Nephron progenitor cell (in vitro differentiated cells): ENCODE measurements at regions not wholly inside any gene's neighbourhood (a gene's known extent, or its start where the extent isn't known, plus 50 kb on each side); places are given as distances from the start of the nearest gene placed in this dataset.

ENCODE experiments used
- DNase-seq: peaks from one replicate; pipeline ENCODE4 v3.0.0; 2021
- H3K27ac Mint-ChIP-seq: 2 replicates; pipeline ENCODE4 v1.8.0; 2021; ENCODE audit warnings: mild to moderate bottlenecking, moderate library complexity, mixed read lengths
- H3K27me3 Mint-ChIP-seq: 2 replicates; pipeline ENCODE4 v1.8.0; 2021; ENCODE audit warnings: mild to moderate bottlenecking, low read depth, mixed read lengths; ENCODE audit not compliant: poor library complexity
- H3K36me3 Mint-ChIP-seq: 2 replicates; pipeline ENCODE4 v1.8.0; 2021; ENCODE audit warnings: low read depth, mixed read lengths
- H3K4me1 Mint-ChIP-seq: 2 replicates; pipeline ENCODE4 v1.8.0; 2021; ENCODE audit warnings: mixed read lengths
- H3K4me3 Mint-ChIP-seq: 2 replicates; pipeline ENCODE4 v1.8.0; 2021; ENCODE audit warnings: mild to moderate bottlenecking, moderate library complexity, mixed read lengths
- H3K9me3 Mint-ChIP-seq: 2 replicates; pipeline ENCODE4 v1.8.0; 2021; ENCODE audit warnings: mild to moderate bottlenecking, moderate library complexity, mixed read lengths
- CTCF ChIP-seq: fragments of 200-600 bp; sonication (generic); IDR thresholded peaks from 2 replicates; pipeline ENCODE4 v1.5.0; 2021; ENCODE audit warnings: antibody characterized with exemption

DNA sequence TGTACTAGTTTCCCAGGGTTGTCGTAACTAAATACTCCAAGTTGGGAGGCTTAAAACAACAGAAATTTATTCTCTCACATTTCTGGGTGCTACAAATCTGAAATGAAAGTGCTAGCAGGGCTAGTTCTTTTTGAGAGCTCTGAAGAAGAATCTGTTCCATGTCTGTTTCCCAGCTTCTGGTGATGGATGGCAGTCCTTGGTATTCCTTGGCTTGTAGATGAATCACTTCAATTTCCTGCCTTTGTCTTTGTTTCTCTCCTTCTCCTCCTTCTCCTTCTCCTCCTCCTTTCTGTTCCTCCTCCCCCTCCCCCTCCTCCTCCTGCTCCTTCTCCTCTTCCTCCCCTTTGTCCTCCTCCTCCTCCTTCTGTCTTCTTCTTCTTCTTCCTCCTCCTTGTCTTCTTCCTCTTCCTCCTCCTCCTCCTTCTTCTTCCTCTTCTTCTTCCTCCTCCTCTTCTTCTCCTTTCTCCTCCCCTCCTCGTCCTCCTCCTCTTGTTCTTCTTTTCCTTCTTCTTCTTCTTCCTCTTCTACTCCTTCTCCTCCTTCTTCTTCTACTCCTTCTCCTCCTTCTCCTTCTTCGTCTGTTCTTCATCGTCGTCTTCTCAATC is 104.7 kb upstream of the ANKRD55 start:
- H3K4me1 Mint-ChIP-seq: peaks cover 9% of the 10 kb centered on the region
- H3K36me3 Mint-ChIP-seq: peaks cover 22% of the 10 kb centered on the region
- no peak overlapping the region for H3K4me3 Mint-ChIP-seq
- no peak for TF ChIP-seq CTCF
- peak overlapping the region; percentile 39 for H3K27ac Mint-ChIP-seq
- peaks cover 71% of the 10 kb centered on the region for H3K9me3 Mint-ChIP-seq
- no peak for DNase-seq
- peaks cover 4% of the 10 kb centered on the region for H3K27me3 Mint-ChIP-seq

DNA sequence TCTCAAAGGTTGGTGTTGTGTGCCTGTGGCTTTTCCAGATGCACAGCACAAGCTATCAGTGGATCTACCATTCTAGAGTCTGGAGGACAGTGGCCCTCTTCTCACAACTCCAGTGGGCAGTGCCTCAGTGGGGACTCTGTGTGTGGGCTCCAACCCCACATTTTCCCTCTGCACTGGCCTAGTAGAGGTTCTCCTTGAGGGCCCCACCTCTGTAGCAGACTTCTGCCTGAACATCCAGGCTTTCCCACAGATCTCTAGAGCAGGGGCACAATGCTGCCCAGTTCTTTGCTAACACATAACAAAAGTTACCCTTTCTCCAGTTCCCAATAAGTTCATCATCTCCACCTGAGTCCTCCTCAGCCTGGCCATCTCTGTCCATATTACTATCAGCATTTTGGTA is 102.1 kb upstream of the ANKRD55 start:
- no peak for TF ChIP-seq CTCF
- Mint-ChIP-seq H3K27me3 (peaks cover 4% of the 10 kb centered on the region), H3K36me3 (peaks cover 22% of the 10 kb centered on the region), H3K9me3 (peaks cover 75% of the 10 kb centered on the region), H3K4me1 (peaks cover 18% of the 10 kb centered on the region), H3K27ac (no peak overlapping the region), H3K4me3 (no peak overlapping the region)
- DNase-seq: no peak

- peaks cover 14% of the 10 kb centered on the region for H3K36me3 Mint-ChIP-seq
- peaks cover 34% of the 10 kb centered on the region for H3K9me3 Mint-ChIP-seq
- peaks cover 26% of the 10 kb centered on the region for H3K4me1 Mint-ChIP-seq
- H3K4me3 Mint-ChIP-seq: no peak overlapping the region
- no peak overlapping the region for H3K27ac Mint-ChIP-seq
- DNase-seq: no peak
- H3K27me3 Mint-ChIP-seq: peaks cover 2% of the 10 kb centered on the region
- no peak for TF ChIP-seq CTCF
Observed at GRCh38 chr5:56330806-56331205, 97.7 kb upstream of the ANKRD55 start.

DNA sequence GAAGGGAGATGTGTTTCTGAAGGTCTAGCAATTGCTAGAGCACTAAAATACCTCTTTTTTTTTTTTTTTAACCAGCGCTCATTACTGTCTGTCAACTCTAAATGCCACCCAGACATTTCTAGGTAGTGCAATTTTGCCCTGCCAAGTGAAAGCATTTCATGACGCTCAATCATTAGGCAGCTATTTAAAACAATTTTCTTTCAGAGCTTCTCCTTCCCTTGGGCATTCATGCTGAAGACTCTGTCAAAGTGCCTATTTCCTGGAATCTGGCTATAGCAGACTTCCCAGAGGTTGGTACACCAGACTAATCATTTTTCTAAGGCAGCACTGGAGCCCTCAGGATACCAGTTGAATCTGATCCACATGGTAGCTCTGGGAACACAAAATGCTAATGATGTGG is 97.0 kb upstream of the ANKRD55 start:
- H3K4me1 Mint-ChIP-seq: peaks cover 32% of the 10 kb centered on the region
- H3K27ac Mint-ChIP-seq: no peak overlapping the region

GRCh38 chr5:56329652-56330051 is 96.5 kb upstream of the ANKRD55 start:
- DNase-seq: no peak
- H3K36me3 Mint-ChIP-seq: peaks cover 7% of the 10 kb centered on the region
- no peak for TF ChIP-seq CTCF
- H3K4me1 Mint-ChIP-seq: peaks cover 35% of the 10 kb centered on the region
- H3K27me3 Mint-ChIP-seq: peaks cover 2% of the 10 kb centered on the region
- no peak overlapping the region for H3K4me3 Mint-ChIP-seq
- peaks cover 23% of the 10 kb centered on the region for H3K9me3 Mint-ChIP-seq
- H3K27ac Mint-ChIP-seq: no peak overlapping the region

More for the DNA sequence above, 97.0 kb upstream of the ANKRD55 start:
- H3K4me3 Mint-ChIP-seq: no peak overlapping the region
- H3K36me3 Mint-ChIP-seq: peaks cover 7% of the 10 kb centered on the region
- DNase-seq: no peak
- TF ChIP-seq CTCF: no peak
- peaks cover 28% of the 10 kb centered on the region for H3K9me3 Mint-ChIP-seq
- H3K27me3 Mint-ChIP-seq: peaks cover 2% of the 10 kb centered on the region
